Iris pigment epithelial cell (primary cell): ENCODE measurements at regions not wholly inside any gene's neighbourhood (a gene's known extent, or its start where the extent isn't known, plus 50 kb on each side); places are given as distances from the start of the nearest gene placed in this dataset.

Experiments
- DNase-seq: peaks from one replicate; pipeline ENCODE4 v3.0.0-alpha.2; 2011; ENCODE audit warnings: low read depth

DNA sequence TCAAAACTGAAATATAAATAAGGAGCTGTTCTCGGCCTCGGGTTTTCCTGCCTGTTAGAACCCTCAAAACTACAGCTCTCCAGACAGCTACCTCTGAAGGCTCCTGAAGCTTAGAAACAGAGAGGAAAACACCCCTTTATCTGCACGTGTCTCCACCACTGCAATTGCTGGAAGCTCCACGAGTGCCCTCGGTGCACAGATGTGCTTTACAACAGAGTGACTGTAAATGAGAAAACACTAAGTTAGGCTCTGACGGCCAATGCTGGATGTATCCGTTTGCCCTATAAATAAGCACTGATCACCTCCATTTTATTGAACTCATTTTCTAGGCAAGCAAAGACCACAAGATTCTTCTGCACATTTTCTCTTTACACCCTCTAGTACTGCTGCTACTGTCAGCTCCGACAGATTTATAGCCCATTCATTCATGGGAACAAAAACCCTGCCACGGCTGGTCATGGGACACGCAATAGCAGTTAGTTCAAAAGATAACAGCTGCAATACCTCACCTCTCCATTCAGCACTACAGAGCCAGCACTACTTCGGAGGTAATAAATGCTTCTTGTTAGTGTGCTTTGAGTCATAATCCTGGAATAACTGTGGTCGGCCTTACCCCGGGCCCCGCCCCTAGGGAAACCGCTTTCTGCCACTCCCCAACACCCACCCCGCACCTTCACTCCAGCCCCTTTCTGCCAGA lies 241.1 kb upstream of the ZNF507 start:
- DNase-seq: no peak

DNA sequence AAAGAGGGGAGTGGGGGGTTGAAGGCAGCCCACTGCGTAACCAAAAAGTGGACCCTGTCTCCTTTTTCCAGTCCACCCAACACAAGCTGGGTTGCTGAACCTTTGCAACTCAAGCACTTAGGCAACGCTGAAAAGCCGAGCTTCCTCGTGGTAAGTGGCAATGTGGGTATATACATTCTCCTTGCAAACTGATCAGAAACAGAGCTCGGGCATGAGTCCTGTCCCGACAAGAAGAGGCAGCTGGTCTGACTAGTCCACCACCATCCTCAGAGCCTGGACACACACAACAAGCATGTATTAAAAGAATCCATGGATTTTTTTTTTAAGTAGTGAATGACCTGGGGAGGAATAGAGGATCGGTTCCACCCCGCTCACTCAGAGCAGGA lies 240.6 kb upstream of the ZNF507 start:
- DNase-seq: no peak

DNA sequence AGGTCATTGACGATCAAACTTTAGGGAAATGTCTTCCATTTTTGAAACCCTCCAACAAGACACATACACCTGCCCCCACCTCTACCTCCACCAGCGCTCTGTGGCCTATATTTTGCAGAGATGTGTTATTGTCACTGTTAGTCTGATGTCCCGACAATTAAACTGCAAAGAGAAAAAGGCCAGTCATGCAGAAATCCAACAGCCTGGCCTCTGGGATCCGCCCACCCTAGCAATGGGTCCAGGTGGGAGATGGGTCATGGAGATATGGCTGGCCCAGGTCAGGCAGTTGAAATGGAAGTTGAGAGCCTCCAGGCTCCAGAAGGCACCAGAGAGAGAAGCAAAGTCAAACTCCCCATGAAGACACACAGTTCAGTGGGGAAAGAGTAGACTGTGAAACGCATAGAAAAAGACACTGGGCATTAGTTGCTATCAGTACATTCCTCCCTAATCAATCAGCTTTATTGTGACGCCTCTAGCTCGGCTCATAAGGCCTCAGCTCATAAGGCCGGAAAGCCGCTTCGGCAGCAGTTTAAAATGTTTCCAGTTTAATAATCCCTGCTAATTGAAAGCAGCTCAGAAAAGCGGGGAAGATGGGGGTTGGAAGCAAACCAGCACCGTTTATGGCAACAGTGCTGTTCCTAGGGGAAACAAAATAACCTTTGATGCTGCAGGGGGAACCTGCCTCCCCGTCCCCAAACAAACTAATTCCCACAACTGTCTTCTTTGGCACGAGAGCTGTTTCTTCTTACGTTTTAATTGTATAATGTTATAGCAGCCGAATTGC lies 239.7 kb upstream of the ZNF507 start:
- DNase-seq: no peak

GRCh38 chr19:32122258-32122657 lies 223.2 kb upstream of the ZNF507 start:
- no peak for DNase-seq

DNA sequence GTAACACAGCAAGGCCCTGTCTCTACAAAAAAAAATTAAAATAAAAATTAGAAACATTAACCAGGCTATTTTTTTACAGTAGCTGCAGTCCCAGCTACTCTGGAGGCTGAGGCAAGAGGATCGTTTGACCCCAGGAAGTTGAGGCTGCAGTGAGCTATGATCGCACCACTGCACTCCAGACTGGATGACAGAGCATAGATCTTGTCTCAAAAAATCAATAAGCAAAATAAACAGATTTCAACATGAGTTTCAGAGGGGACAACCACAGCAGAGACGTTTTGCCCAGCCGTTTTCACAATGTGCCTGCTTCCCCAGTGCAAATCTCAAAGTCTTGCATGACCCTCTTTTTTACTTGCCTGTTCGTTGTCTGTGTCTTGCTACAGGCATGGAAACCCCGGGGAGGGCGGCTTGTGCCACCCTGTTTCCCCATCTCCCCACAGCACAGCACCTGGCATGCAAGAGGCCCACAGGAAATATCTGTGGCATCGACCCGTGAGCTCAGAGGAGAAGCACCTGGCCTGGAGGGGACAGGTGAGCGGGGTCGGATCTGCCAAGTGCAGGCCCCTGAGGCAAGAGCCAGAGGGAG lies 222.0 kb upstream of the ZNF507 start:
- no peak for DNase-seq

- no peak for DNase-seq
Observed at GRCh38 chr19:32124585-32124984, 220.8 kb upstream of the ZNF507 start.

- no peak for DNase-seq
Observed at GRCh38 chr19:32129141-32129540, 216.3 kb upstream of the ZNF507 start.

GRCh38 chr19:32130332-32130731 lies 215.1 kb upstream of the ZNF507 start:
- DNase-seq: no peak

- no peak for DNase-seq
Observed at GRCh38 chr19:32131005-32131404, 214.4 kb upstream of the ZNF507 start.

- no peak for DNase-seq
Observed at GRCh38 chr19:32138416-32138815, 207.0 kb upstream of the ZNF507 start.

DNA sequence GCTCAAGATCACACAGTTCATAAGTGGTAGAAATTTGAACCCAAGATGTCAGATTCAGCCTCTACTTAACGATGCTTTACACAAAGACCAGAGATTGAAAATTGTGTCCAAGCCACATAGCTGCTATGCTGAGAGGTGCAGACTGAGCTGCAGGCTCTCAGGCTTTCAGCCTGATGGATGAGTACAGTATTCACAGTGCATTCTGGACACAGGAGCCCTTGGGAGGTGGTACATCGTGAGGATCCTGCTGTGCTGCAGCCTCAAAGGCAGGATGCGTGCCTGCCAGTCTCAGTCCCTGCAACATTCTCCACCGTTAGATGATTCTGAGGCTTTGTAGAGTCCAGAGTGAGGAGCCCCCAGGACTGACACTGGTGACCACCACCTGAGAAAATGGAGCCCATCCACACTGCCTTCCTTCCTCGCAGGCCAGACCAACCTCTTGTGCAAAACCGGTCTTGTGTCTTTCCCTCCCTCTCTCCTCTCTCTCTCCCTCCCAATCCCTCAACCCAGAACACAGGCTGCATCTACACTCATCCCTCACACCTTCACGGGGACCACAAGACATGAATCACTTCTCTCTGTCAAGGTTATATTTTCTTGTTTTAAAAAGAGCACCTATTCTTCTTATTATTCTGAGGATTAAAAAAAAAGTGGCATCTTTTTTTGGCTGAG lies 203.4 kb upstream of the ZNF507 start:
- no peak for DNase-seq

GRCh38 chr19:32146664-32147063 lies 198.7 kb upstream of the ZNF507 start:
- no peak for DNase-seq

DNA sequence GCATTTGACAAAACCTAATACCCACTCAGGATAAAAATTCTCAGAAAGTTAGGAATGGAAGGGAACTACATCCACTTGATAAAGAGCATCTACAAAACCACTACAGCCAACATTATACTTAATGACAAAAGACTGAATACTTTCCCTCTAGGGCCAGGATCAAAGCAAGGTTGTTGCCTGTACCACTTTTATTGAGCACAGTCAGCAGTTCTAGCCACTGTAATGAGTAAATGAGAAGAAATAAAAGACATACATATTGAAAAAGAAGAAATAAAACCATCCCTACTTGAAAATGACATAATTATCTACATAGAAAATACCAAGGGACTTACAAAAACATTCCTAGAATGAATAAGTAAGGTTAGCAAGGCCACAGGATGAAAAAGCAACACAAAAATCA lies 194.8 kb upstream of the ZNF507 start:
- DNase-seq: no peak

DNA sequence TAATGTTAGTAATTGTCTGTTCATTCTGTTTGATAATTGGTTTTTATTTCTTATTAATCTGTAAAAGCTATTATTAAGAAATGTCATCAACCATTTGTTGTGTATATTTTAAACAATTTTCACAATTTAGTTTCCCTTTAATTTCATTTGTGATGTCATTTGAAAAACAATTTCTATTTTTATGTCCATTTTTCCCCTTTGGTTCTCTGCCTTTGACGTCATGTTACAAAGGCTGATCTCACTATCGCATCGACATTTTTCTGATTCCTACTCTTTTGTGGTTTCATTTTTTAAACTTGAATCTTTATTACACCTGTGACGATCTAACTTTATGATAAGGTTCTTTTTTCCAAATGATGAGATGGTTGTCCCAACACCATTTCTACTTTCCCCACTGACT lies 191.0 kb upstream of the ZNF507 start:
- DNase-seq: no peak

DNA sequence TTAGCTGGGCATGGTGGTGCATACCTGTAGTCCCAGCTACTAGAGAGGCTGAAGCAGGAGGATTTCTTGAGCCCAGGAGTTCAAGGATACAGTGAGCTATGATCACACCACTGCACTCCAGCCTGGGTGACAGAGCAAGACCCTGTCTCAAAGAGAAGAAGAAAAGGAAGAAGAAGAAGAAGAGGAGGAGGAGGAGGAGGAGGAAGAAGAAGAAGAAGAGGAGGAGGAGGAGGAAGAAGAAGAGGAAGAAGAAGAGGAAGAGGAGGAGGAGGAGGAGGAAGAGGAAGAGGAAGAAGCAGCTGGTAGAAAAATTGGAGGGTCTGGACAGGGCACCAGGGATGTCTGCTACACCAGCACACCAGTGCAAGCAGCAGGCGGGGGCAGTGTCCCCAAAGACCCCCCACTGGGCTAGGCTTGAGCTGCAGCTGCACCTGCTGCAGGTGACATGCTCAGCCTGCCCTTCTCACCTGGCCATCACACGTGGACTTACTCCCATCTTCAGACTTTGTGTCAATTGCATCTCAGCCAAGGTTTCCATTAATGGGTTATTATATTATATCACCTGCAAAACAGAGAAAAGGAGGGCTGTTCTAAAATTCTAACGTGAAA lies 180.9 kb upstream of the ZNF507 start:
- no peak for DNase-seq

GRCh38 chr19:32165141-32165540 lies 180.3 kb upstream of the ZNF507 start:
- no peak for DNase-seq

DNA sequence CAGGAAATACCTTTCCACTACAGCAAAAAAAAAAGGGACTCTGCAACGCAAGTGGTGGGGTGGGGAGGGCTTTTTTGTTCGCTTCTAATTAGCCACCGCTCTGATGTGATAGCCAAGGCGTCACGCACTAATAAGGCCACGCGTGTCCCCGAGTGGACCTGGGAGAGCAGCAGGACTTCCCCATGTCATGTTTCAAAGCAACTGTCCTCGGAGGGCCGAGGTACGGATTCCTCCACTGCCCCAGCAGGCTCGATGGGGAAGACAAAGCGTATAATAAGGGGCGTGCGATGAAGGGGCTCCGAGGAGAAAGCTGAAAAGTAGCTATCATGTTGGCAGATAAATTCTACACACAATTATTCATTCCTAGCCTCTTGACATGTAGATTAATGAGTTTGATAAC lies 179.7 kb upstream of the ZNF507 start:
- no peak for DNase-seq

GRCh38 chr19:32166238-32166637 lies 179.2 kb upstream of the ZNF507 start:
- DNase-seq: no peak

DNA sequence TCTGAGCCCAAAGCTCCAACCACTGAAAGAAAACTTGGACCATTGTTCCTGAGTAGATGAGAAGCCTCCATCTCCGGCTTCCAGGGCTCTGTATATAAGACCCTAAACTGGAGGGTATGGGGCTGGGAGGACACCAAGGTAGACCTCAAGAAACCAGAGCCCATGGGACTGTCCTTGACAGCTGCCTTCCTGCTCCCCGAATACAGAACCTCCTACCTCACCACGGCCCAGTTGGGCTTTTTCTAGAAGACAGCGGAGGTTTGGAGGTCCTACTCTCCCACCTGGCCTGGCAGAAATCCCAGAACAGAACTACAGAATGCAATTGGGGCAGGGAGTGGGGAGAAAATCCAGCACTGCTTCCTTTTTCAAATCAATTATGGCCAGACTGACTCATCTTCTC lies 177.3 kb upstream of the ZNF507 start:
- DNase-seq: no peak

GRCh38 chr19:32168606-32169005 lies 176.8 kb upstream of the ZNF507 start:
- no peak for DNase-seq

GRCh38 chr19:32171719-32172151 lies 173.7 kb upstream of the ZNF507 start:
- no peak for DNase-seq

DNA sequence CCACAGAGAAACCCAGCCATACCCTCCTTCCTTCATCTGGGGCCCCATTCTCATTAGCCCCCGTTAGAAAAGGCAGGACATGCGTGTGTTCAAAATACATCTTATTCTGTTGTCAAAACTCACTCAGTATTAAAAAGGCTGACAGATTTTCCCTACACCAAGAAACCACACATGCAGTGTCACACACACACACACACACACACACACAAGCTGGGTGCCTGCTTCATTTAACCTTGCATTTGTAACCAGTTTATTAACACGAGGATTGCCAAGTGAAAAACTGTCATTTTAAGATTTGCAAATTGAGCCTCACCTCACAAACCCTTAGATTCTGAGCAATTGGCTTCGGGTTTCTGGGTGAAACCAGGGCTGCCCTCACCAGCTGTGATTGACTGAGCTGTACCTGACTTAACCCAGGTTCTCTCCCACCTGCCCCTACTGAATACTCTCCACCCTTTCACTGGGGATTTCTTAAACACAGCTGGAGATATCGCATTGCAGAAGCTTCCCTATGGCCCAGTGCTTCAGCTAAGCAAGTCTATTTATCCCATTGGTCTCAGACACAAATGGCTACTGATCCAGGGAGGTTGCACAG lies 172.7 kb upstream of the ZNF507 start:
- no peak for DNase-seq
